ENCODE measurements at regions not wholly inside any gene's neighbourhood (a gene's known extent, or its start where the extent isn't known, plus 50 kb on each side); places are given as distances from the start of the nearest gene placed in this dataset.
"Not testable (repeated sequence)": the region's sequence is repeated elsewhere in the genome, so short reads cannot be mapped to it uniquely, and the experiment has no call there.

DNA sequence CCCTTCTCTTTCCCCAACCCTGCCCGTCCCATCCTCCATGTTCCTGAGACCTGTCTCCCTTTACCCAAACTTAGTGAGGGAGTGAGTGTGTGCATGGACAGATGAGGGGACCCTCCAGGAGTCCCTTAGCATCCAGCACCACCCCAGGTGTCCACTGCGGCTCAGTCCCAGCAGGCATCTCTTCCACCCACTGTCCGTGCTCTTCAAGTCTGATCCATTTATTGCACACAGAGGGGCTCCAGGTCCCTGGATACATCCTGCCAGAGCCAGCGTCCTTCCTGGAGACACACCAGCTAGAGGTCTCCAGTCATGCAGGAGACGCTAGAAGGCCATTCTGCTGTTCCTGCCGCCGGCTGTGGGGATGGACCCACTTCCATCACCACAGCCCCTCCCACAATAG, 239.2 kb downstream of the ADGRD1 start:
- no peak for DNase-seq (ENCODE audit: low read depth)

DNA sequence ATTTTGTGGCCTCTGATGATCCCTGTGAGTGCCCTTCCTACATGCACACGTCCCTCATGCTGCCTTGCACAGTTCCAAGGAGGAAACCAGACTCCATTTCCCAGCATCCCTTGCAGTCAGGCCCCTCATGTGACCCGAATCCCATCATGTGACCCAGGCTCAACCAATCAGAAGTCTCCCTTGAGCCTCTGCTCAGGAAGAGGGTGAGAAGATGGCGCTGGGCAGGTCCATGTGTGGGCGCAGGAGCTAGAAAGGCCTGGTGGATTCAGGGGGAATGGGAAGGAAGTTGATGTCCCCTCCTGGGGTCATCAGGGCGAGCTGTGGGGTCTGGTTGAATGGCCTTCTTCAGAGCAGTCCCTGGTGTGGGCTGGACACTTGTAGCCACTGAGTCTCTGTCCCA, 240.5 kb downstream of the ADGRD1 start:
- DNase-seq (ENCODE audit: low read depth) = no peak

DNA sequence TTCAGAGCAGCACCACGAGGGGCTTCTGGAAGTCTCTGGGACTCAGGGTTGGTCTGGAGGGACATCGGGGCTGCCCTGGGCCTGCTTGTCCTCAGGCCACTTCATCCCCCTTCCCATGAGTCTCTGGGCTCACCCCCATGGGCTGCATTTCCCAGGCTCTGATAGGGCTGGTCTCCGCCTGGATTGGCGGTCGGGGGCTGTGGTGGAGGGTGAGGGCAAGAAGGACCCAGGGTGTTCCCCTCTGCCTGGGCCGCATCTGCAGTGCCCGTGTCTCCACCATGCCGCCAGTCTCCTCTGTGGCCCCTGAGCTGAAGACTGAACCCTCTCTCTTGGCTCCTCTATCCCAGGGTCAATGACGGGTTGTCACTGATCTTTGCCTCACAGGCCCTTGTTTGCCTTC, 242.1 kb downstream of the ADGRD1 start:
- no peak for DNase-seq (ENCODE audit: low read depth)

DNA sequence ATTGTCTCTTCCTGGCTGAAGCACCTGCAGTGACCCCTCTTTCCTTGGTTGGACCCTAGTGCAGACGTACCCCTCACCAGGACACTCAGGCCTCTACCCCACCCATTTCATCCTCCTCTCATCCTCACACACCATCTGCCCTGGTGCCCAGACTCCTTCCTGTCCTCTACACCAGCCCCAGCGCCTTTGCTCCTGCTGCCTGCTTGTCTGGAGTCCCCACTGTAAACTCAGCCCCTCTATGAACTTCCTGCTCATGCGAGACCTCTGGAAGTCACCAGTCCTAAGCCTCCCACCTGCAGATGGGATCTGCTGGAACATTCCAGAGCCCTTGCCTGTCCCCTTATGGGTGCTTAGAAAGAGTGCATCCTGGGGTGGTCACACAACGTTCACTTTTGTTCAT, 242.5 kb downstream of the ADGRD1 start:
- DNase-seq (ENCODE audit: low read depth) = no peak

DNA sequence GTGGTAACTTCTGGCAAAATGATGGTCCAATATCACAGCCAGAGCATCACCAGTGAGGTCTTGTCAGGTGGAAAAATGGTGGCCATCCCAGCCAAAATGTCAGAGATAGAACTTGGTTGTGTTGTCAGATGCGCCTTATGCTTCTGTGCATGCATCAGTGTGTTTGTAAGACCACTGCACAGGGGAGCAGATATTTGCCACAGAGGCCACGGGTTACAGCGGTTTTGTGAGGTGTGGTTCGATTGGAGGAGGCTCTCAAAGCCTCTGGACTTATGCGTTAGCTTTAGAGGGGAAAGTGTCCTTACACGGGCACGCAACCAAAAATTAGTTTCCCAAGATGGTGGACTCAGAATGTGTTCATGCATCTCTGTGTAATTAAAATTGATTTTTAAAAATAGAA, 243.8 kb downstream of the ADGRD1 start:
- DNase-seq (ENCODE audit: low read depth) = no peak

- no peak for DNase-seq (ENCODE audit: low read depth)
Measured at GRCh38 chr12:131199221-131199620, 245.5 kb downstream of the ADGRD1 start.

DNA sequence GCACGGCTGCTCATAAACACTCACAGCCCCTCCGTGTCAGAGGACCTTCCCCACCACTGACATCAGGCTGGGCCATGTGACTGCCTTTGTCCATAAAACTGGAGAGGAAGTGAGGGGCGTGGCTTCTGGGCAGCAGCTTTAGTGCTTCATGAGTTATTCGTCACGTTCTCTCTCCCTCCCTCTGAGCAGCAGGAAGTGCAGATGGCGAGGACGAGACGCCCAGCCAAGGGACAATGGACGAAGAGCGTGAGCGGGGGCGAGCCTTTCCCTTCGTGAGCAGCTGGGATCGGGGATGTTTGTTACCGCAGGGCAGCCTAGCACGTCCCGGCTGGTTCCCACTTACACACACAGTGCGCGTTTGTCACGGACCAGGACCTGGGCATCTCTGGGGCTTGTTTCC, 248.2 kb downstream of the ADGRD1 start:
- not testable (repeated sequence) for DNase-seq (ENCODE audit: low read depth)

GRCh38 chr12:131202592-131203378, 249.1 kb downstream of the ADGRD1 start:
- no peak for DNase-seq (ENCODE audit: low read depth)

- no peak for DNase-seq (ENCODE audit: low read depth)
Measured at GRCh38 chr12:131203666-131204415, 250.1 kb downstream of the ADGRD1 start.

DNA sequence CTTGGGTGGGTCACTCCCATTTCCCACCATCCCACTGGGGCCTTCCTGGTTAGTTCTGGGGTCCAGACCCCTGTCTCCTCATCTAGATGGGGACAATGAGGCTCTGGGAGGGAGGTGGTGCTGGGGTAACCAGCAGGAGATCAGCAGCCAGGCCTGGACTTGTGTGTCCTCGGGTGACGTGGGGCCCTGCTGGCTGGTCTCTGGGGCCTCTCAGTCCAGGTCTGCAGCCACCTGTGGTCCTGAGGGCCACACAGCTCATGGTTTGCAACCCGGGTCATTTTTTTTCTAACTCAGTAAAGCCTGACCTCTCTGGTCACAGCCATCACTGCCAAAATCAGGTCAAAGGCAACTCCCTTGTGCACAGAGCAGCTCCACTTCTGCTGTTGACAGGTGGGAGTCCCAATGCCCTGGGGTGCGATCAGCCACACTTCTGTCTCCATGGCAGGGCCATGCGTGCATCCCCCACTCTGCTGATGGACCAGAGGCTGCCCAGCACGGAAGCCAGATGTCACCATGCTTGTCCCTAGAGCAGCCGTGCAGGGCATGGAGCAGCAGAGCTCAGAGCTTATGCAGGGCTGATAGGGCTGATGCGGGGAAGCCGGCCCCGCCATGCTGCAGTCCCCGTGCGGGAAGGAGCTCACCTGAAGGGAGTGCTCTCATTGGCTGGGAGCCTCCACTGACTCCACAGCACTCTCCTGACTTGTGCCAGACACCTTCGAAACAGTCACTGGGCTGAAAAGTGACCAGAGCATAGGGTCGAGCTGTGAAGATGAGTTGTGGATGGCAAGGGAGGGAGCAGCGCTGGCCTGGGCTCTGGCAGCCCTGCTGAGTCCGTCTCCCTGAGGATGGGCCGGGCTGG, 250.9 kb downstream of the ADGRD1 start:
- no peak for DNase-seq (ENCODE audit: low read depth)

DNA sequence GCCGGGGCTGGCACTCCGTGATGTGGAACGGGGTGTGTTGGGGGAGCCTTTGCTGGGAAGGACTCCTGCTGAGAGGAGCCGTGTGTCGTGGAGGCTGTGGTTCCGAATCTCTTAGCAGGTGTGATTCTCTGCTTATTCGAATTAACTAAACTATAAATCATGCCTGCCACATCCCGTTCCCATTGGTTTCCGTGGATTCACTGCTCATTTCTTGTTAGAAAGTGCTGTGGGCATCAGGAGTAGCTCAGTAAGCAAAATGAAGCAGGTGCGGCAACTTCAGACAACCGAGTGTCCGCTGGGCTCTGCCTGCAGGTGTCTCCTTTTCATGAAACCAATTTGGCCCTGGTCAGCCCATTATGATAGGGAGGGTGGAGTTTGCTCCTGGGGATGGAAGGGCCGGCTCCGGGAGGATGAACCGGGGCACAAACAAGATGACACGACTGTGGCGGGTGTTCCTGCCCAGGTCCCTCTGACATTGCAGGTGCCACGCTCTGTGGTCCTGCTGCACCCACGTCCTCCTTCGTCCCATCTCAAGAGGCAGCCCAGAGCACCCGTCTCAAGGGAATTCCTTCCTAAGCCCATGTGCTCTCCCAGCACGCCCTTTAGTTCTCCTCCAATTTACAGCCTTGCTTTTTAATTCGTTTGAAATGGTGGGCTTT, 251.7 kb downstream of the ADGRD1 start:
- DNase-seq (ENCODE audit: low read depth) = not testable (repeated sequence)

GRCh38 chr12:131206630-131207299, 253.1 kb downstream of the ADGRD1 start:
- not testable (repeated sequence) for DNase-seq (ENCODE audit: low read depth)

- not testable (repeated sequence) for DNase-seq (ENCODE audit: low read depth)
Measured at GRCh38 chr12:131207300-131207660, 253.6 kb downstream of the ADGRD1 start.

- not testable (repeated sequence) for DNase-seq (ENCODE audit: low read depth)
Measured at GRCh38 chr12:131207841-131208240, 254.1 kb downstream of the ADGRD1 start.

- no peak for DNase-seq (ENCODE audit: low read depth)
Measured at GRCh38 chr12:131208425-131208824, 254.7 kb downstream of the ADGRD1 start.

- DNase-seq (ENCODE audit: low read depth) = no peak
Measured at GRCh38 chr12:131209082-131210070, 255.7 kb downstream of the ADGRD1 start.

- DNase-seq (ENCODE audit: low read depth) = no peak
Measured at GRCh38 chr12:131210506-131211339, 257.0 kb downstream of the ADGRD1 start.

DNA sequence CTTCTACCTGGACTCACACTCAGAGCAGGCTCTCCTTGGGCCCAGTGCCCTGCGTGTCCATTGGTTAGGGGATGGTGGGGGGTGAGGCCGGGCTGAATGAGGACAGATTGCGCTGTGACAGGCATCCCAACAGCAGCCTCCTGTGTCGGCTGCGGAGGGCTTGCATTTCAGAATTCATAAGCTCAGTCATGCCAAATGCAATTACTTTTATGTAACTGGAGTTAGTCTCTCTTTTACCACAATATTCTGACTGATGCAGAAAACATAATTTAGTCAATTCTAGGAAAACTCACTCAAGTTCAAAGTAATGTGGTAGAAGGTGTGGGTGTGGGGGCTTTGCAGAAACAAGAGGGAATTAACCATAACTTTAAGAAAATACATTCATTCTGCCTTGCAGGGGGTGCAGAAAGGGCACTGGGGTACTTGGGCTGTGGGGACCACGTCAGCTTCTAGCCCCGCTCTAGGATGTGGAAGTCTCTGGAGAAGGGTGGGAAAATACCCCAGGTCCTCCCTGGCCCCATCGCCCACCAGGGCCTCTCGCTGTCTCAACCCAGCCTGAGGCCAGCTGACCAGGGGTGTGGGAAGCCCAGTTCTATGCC, 257.7 kb downstream of the ADGRD1 start:
- DNase-seq (ENCODE audit: low read depth) = no peak
